ENCODE measurements at regions not wholly inside any gene's neighbourhood (a gene's known extent, or its start where the extent isn't known, plus 50 kb on each side); places are given as distances from the start of the nearest gene placed in this dataset.

DNA sequence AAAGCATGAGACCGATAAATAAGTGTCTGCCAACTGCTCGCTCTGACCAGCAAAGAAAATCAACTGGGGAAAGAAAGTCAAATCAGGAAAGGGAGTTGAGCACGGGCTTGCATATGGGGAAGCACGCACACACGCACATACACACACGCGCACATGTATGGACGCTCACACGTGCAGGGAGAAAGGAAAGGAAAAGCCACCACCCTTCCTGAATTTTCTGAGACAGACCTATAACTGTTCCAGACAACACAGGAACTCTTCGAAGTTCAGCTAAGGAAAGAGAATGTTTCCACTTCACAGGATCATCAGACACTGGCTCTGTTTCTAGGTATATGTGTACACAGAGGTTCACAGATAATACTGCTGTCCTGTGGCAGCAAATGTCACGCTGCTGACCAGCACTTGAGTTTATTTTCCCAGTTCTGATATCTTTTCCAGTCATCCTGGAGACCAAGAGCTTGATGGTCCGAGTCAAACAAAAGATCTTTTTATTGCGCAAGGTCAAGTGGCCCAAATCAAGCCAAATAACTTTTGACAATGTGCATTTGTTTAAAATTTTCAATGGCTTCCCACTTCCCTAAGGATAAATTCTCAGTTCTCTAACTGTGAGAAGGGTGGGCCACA lies 82.1 kb upstream of the TMCC3 start:
- TF ChIP-seq EZH2 (IDR thresholded peaks at IDR 0.05; ENCODE audit: borderline replicate concordance, low read depth, low read length, severe bottlenecking) = no peak
- TF ChIP-seq, protein P1, sequence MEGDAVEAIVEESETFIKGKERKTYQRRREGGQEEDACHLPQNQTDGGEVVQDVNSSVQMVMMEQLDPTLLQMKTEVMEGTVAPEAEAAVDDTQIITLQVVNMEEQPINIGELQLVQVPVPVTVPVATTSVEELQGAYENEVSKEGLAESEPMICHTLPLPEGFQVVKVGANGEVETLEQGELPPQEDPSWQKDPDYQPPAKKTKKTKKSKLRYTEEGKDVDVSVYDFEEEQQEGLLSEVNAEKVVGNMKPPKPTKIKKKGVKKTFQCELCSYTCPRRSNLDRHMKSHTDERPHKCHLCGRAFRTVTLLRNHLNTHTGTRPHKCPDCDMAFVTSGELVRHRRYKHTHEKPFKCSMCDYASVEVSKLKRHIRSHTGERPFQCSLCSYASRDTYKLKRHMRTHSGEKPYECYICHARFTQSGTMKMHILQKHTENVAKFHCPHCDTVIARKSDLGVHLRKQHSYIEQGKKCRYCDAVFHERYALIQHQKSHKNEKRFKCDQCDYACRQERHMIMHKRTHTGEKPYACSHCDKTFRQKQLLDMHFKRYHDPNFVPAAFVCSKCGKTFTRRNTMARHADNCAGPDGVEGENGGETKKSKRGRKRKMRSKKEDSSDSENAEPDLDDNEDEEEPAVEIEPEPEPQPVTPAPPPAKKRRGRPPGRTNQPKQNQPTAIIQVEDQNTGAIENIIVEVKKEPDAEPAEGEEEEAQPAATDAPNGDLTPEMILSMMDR (IDR thresholded peaks at IDR 0.05; ENCODE audit: borderline replicate concordance, extremely low read depth, low read length, poor library complexity, severe bottlenecking) = no peak
- Histone ChIP-seq H3K27me3 (ENCODE audit: insufficient read depth, low read length, poor library complexity) (no peaks in the 10 kb centered on the region), H3K9me3 (ENCODE audit: insufficient read depth, low read length, severe bottlenecking) (no peaks in the 10 kb centered on the region)

DNA sequence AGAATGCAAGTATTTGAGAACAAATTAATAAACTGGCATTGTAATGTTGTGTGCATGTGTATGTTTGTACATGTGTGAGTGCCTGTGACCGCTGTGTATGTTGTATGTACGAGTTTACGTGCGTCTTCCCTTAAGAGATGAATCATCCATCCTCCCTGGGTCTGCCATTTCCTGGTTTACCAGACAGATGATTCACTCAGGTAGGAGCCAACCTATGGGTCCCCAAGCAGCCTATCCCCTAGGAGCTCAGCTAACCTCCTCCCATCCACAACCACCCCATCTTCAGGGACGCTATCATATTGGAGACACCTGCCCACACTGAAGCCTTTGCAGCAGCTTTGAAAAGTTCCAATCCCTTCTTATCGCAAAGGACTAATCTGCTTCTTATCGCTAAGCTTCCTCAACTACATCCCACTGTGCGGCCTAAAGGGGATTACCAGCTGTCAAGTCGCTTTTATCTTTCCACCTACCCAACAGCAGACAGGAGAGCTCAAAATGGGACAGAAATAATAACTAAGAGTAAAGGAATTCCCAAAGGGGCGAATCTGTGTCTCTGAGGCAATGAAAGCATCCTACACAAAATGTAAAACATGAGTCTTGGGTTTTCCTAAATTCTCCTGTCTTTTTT lies 81.5 kb upstream of the TMCC3 start:
- no peak overlapping the region for H3K27ac ChIP-seq (ENCODE audit: low read length)
- no peak for ATAC-seq (ENCODE audit: insufficient read depth, low read depth)
- H3K4me1 ChIP-seq (ENCODE audit: insufficient read depth, low read length) = no peaks in the 10 kb centered on the region
- no peaks in the 10 kb centered on the region for H3K36me3 ChIP-seq (ENCODE audit: insufficient read depth, low read length)
- no peaks in the 10 kb centered on the region for H3K27me3 ChIP-seq (ENCODE audit: insufficient read depth, low read length, poor library complexity)
- H3K9ac ChIP-seq (ENCODE audit: low read depth, low read length) = no peak overlapping the region
- H3K9me3 ChIP-seq (ENCODE audit: insufficient read depth, low read length, severe bottlenecking) = no peaks in the 10 kb centered on the region
- DNase-seq = no peak
- H2AFZ ChIP-seq (ENCODE audit: low read depth, low read length) = no peak overlapping the region
- no peak overlapping the region for H3K4me3 ChIP-seq (ENCODE audit: low read depth in 1 of 2, low read length in 2 of 2)
- H4K20me1 ChIP-seq (ENCODE audit: insufficient read depth, low read length) = no peaks in the 10 kb centered on the region
- no peak overlapping the region for H3K4me2 ChIP-seq (ENCODE audit: insufficient read depth, low read length)
- no peaks in the 10 kb centered on the region for H3K79me2 ChIP-seq (ENCODE audit: insufficient read depth, low read length)
- no peak for TF ChIP-seq EZH2 (IDR thresholded peaks at IDR 0.05; ENCODE audit: borderline replicate concordance, low read depth, low read length, severe bottlenecking)
- TF ChIP-seq, protein P1 (IDR thresholded peaks at IDR 0.05; ENCODE audit: borderline replicate concordance, extremely low read depth, low read length, poor library complexity, severe bottlenecking) = no peak

More for the DNA sequence above, 82.1 kb upstream of the TMCC3 start:
- no peak overlapping the region for H2AFZ ChIP-seq (ENCODE audit: low read depth, low read length)
- H4K20me1 ChIP-seq (ENCODE audit: insufficient read depth, low read length) = no peaks in the 10 kb centered on the region
- H3K4me1 ChIP-seq (ENCODE audit: insufficient read depth, low read length) = no peaks in the 10 kb centered on the region
- no peaks in the 10 kb centered on the region for H3K79me2 ChIP-seq (ENCODE audit: insufficient read depth, low read length)
- no peak overlapping the region for H3K9ac ChIP-seq (ENCODE audit: low read depth, low read length)
- no peak overlapping the region for H3K4me3 ChIP-seq (ENCODE audit: low read depth in 1 of 2, low read length in 2 of 2)
- no peaks in the 10 kb centered on the region for H3K36me3 ChIP-seq (ENCODE audit: insufficient read depth, low read length)
- no peak overlapping the region for H3K27ac ChIP-seq (ENCODE audit: low read length)
- ATAC-seq (ENCODE audit: insufficient read depth, low read depth) = no peak
- DNase-seq = no peak
- H3K4me2 ChIP-seq (ENCODE audit: insufficient read depth, low read length) = no peak overlapping the region

DNA sequence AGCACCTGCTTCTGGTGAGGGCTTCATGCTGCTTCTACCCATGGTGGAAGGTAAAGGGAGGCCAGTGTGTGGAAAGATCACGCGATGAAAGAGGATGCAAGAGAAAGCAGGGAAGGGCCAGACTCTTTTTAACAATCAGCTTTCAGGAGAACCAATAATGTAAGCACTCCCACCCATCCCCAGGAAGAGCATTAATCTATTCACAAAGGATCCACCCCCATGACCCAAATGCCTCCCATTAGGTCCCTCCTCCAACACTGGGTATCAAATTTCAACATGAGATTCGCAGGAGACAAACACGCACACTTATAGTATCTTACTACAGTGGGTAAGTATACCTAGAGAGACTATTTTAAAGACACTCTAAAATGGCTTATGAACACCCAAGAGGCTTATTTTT lies 80.5 kb upstream of the TMCC3 start:
- Histone ChIP-seq H2AFZ (ENCODE audit: low read depth, low read length) (no peak overlapping the region), H3K4me3 (ENCODE audit: low read depth in 1 of 2, low read length in 2 of 2) (no peak overlapping the region), H3K4me1 (ENCODE audit: insufficient read depth, low read length) (no peaks in the 10 kb centered on the region), H4K20me1 (ENCODE audit: insufficient read depth, low read length) (no peaks in the 10 kb centered on the region), H3K27me3 (ENCODE audit: insufficient read depth, low read length, poor library complexity) (no peaks in the 10 kb centered on the region), H3K9ac (ENCODE audit: low read depth, low read length) (no peak overlapping the region), H3K36me3 (ENCODE audit: insufficient read depth, low read length) (no peaks in the 10 kb centered on the region), H3K79me2 (ENCODE audit: insufficient read depth, low read length) (no peaks in the 10 kb centered on the region), H3K27ac (ENCODE audit: low read length) (no peak overlapping the region), H3K9me3 (ENCODE audit: insufficient read depth, low read length, severe bottlenecking) (no peaks in the 10 kb centered on the region), H3K4me2 (ENCODE audit: insufficient read depth, low read length) (no peak overlapping the region)
- TF ChIP-seq EZH2 (IDR thresholded peaks at IDR 0.05; ENCODE audit: borderline replicate concordance, low read depth, low read length, severe bottlenecking) = no peak
- TF ChIP-seq, protein P1 (IDR thresholded peaks at IDR 0.05; ENCODE audit: borderline replicate concordance, extremely low read depth, low read length, poor library complexity, severe bottlenecking) = no peak
- ATAC-seq (ENCODE audit: insufficient read depth, low read depth) = no peak
- DNase-seq = no peak
